CD4-positive, alpha-beta T cell (primary cell): ENCODE measurements at regions not wholly inside any gene's neighbourhood (a gene's known extent, or its start where the extent isn't known, plus 50 kb on each side); places are given as distances from the start of the nearest gene placed in this dataset.

Source experiments
- ATAC-seq: fragments of 200-7000 bp; cut with Tn5 transposase; one replicate; pipeline ENCODE4 v1.10.0; 2022; ENCODE audit warnings: mild to moderate bottlenecking; ENCODE audit not compliant: poor library complexity
- CTCF ChIA-PET: fragments of 350-600 bp; sonication (Branson Sonifier 250); formaldehyde crosslinking; loops from one replicate; lab custom pipeline; 2021; ENCODE audit warnings: antibody characterized with exemption, inconsistent platforms; lab: Charles Lee
- POLR2A ChIA-PET: fragments of 350-600 bp; sonication (Branson Sonifier 250); formaldehyde crosslinking; loops from one replicate; lab custom pipeline; 2021; ENCODE audit warnings: antibody characterized with exemption, inconsistent platforms; lab: Charles Lee
- DNase-seq, 14 experiments: peaks; one replicate each; pipeline ENCODE4 v3.0.0-alpha.2; 2013 to 2020; ENCODE audit warnings: mixed read lengths in 2 of 14
- H3K27ac ChIP-seq, 2 donors: one replicate each; pipeline versions ENCODE4 v1.5.1 to v1.7.0; 2013; ENCODE audit warnings: low read length in 2 of 2, low read depth in 1 of 2, mild to moderate bottlenecking in 1 of 2
- H3K27me3 ChIP-seq, 2 experiments: 1 replicate in 1 of 2; 2 replicates in 1 of 2; pipeline versions ENCODE4 v1.6.1 to v1.7.0; 2013; ENCODE audit warnings: low read length in 2 of 2, control low read depth in 1 of 2, mild to moderate bottlenecking in 1 of 2, moderate library complexity in 1 of 2; ENCODE audit not compliant: insufficient read depth in 2 of 2, control insufficient read depth in 1 of 2
- H3K36me3 ChIP-seq: one replicate; pipeline ENCODE4 v1.6.1; 2013; ENCODE audit warnings: low read length, control low read depth; ENCODE audit not compliant: insufficient read depth
- H3K4me1 ChIP-seq: one replicate; pipeline ENCODE4 v1.6.1; 2013; ENCODE audit warnings: low read length, control low read depth; ENCODE audit not compliant: insufficient read depth
- H3K4me3 ChIP-seq: one replicate; pipeline ENCODE4 v1.5.1; 2013; ENCODE audit warnings: mild to moderate bottlenecking, low read length, moderate library complexity
- H3K9me3 ChIP-seq, 2 experiments: 1 replicate in 1 of 2; 2 replicates in 1 of 2; pipeline versions ENCODE4 v1.6.1 to v1.7.0; 2013; ENCODE audit warnings: low read length in 2 of 2, mild to moderate bottlenecking in 2 of 2, control low read depth in 1 of 2, moderate library complexity in 1 of 2; ENCODE audit not compliant: control insufficient read depth in 1 of 2, insufficient read depth in 1 of 2
- H3K27ac Mint-ChIP-seq: one replicate; pipeline ENCODE4 v1.8.0; 2020; ENCODE audit warnings: mixed read lengths
- H3K27me3 Mint-ChIP-seq: one replicate; pipeline ENCODE4 v1.8.0; 2021; ENCODE audit warnings: mixed read lengths
- H3K36me3 Mint-ChIP-seq: one replicate; pipeline ENCODE4 v1.8.0; 2021; ENCODE audit warnings: low read depth, mixed read lengths
- H3K4me1 Mint-ChIP-seq: one replicate; pipeline ENCODE4 v1.8.0; 2021; ENCODE audit warnings: low read depth, mixed read lengths
- H3K4me3 Mint-ChIP-seq: one replicate; pipeline ENCODE4 v1.8.0; 2020; ENCODE audit warnings: mild to moderate bottlenecking, mixed read lengths
- H3K9me3 Mint-ChIP-seq: one replicate; pipeline ENCODE4 v1.8.0; 2020; ENCODE audit warnings: mixed read lengths
- CTCF ChIP-seq: fragments of 200-600 bp; IDR thresholded peaks from one replicate; pipeline ENCODE4 v1.8.0; 2022; ENCODE audit warnings: antibody characterized with exemption, mild to moderate bottlenecking
- intact Hi-C, 2 experiments: fragments of 100-400 bp; cut with DNase I in 1 of 2; cut with micrococcal nuclease in 1 of 2; formaldehyde crosslinking; loops; one replicate each; pipeline versions ENCODE4 v1.15.1 to v1.9.0; 2023 to 2025; cut with DNase I, micrococcal nuclease

DNA sequence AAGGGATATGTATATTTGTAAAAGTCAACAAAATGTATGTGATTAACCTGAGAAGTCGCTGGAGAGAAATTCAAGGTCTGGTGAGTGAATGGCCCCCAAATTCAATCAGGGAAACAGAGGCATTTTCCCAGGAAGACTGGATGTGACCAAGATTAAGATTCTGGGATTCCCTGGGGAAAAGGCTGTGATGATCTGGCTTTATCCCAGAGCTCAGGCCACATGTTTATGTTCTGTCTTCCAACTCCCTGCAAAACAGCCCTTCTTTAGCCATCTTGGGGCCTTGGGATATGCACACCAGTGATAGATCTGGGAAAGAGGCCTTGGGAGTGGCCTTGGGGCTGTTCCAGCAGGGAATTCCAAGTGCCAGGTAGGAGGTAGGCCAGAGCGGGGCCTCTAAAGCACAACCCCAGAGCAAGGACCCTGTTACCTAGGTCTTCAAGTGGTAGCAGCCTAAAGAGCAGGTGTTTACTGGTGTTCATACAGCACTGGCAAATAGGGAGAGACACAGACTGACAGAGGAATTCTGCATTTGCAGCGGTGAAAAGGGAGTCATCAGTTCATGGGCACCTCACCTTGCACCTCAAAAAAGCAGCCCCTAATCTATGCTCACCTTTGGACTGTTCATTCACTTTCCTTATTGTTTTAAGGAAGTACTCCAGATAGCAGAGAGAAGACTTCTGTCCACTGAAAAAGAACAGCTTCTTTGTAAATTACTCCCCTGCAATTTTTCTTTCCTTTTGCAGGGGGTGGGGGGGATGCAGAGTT lies 312.4 kb downstream of the BUD13 start:
- H3K4me1 ChIP-seq: no peaks in the 10 kb centered on the region
- TF ChIP-seq CTCF: no peak
- H3K4me3 ChIP-seq: no peak overlapping the region
- Mint-ChIP-seq H3K27me3 (peaks cover 30% of the 10 kb centered on the region), H3K36me3 (no peaks in the 10 kb centered on the region), H3K9me3 (no peaks in the 10 kb centered on the region), H3K4me1 (no peaks in the 10 kb centered on the region), H3K4me3 (no peak overlapping the region), H3K27ac (no peak overlapping the region)
- ChIA-PET CTCF (no interaction called here), POLR2A (no interaction called here)
- no peaks in the 10 kb centered on the region for H3K36me3 ChIP-seq
- DNase-seq (no peak), ATAC-seq (no peak)
- H3K27ac ChIP-seq: no peak overlapping the region
- H3K9me3 ChIP-seq: peaks cover 0 to 14% of the 10 kb centered on the region in 2 experiments
- intact Hi-C loops: no loop called here
- H3K27me3 ChIP-seq: no peaks in the 10 kb centered on the region

DNA sequence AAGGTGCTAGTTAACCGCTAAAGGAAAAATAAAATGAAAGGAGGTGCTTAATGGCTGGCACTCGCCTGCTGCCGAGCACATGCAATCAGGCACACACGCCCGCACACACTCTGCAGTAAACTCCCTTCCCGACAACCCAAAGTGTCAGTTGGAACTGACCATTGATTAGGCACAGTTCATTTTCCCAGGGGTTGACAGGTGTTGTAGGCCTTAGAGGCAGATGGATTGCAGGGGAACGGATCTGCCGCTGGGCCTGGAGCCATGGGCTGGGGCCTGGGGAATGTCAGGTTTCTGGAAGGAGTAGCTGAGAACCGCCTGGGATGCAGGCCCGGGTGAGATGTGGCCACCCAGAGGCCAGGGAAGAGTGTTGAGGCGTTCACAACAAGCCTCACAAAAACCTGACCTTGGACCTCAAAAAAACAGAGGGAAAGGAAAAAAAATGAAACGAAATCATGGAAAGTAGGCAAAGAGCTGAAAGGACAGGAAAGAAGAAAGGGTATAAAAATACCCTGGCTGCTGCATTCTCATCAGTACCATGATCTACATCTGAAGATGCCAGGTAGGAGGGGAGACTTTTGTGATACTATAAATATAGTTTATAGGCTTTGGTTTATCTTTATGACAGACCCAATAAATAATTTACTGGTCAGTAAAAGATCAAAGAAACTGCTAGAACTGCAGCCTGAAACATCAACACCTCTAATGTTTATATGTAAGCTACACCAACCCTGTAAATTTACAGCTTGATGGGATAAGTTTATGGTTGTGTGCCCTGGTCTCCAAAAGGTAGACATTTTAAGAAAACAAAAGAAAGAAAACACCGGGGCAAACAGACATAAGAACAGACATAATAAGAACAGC lies 313.4 kb downstream of the BUD13 start:
- Mint-ChIP-seq H3K4me3 (no peak overlapping the region), H3K9me3 (no peaks in the 10 kb centered on the region), H3K36me3 (no peaks in the 10 kb centered on the region), H3K27me3 (peaks cover 30% of the 10 kb centered on the region), H3K4me1 (no peaks in the 10 kb centered on the region), H3K27ac (no peak overlapping the region)
- ChIA-PET POLR2A (no interaction called here), CTCF (no interaction called here)
- TF ChIP-seq CTCF: no peak
- no peak overlapping the region for H3K27ac ChIP-seq
- H3K4me1 ChIP-seq: no peaks in the 10 kb centered on the region
- intact Hi-C loops: no loop called here
- H3K36me3 ChIP-seq: no peaks in the 10 kb centered on the region
- H3K9me3 ChIP-seq: peaks cover 0 to 14% of the 10 kb centered on the region in 2 experiments
- no peak for DNase-seq
- H3K27me3 ChIP-seq: no peaks in the 10 kb centered on the region
- no peak for ATAC-seq
- no peak overlapping the region for H3K4me3 ChIP-seq

- Histone ChIP-seq H3K27ac (no peak overlapping the region), H3K9me3 (peaks cover 0 to 14% of the 10 kb centered on the region in 2 experiments), H3K27me3 (no peaks in the 10 kb centered on the region), H3K4me1 (no peaks in the 10 kb centered on the region), H3K36me3 (no peaks in the 10 kb centered on the region), H3K4me3 (no peak overlapping the region)
- ATAC-seq (no peak), DNase-seq (no peak)
- POLR2A ChIA-PET: no interaction called here
- Mint-ChIP-seq H3K36me3 (no peaks in the 10 kb centered on the region), H3K27me3 (peaks cover 26% of the 10 kb centered on the region), H3K4me3 (no peak overlapping the region), H3K4me1 (no peaks in the 10 kb centered on the region), H3K9me3 (no peaks in the 10 kb centered on the region), H3K27ac (no peak overlapping the region)
- intact Hi-C loops: no loop called here
- CTCF ChIA-PET: no interaction called here
- no peak for TF ChIP-seq CTCF
Observed at GRCh38 chr11:116458546-116458945, 314.2 kb downstream of the BUD13 start.
